Bronchial epithelial cell (primary cell): ENCODE measurements at regions not wholly inside any gene's neighbourhood (a gene's known extent, or its start where the extent isn't known, plus 50 kb on each side); places are given as distances from the start of the nearest gene placed in this dataset.

ENCODE experiments used
- DNase-seq: peaks from one replicate; pipeline ENCODE4 v3.0.0-alpha.2; 2010; ENCODE audit warnings: low read depth
- FAIRE-seq: peaks from 2 replicates; lab custom pipeline; 2011; peaks lifted over from hg19 to GRCh38; lab: Jason Lieb, UNC
- H3K27me3 ChIP-seq: 2 replicates; pipeline ENCODE4 v1.5.1; 2011; ENCODE audit warnings: low read length; ENCODE audit not compliant: control insufficient read depth, insufficient read depth
- H3K36me3 ChIP-seq: 2 replicates; pipeline ENCODE4 v1.5.1; 2011; ENCODE audit warnings: low read length; ENCODE audit not compliant: control insufficient read depth, insufficient read depth
- H3K4me3 ChIP-seq: 2 replicates; pipeline ENCODE4 v1.5.1; 2011; ENCODE audit warnings: mild to moderate bottlenecking, low read depth, low read length, control low read depth
- CTCF ChIP-seq: IDR thresholded peaks from 2 replicates; pipeline ENCODE4 v1.5.1; 2011; ENCODE audit warnings: mild to moderate bottlenecking, moderate library complexity, low read length, control low read depth, inconsistent platforms; ENCODE audit not compliant: insufficient read depth, severe bottlenecking

- Histone ChIP-seq H3K4me3 (no peak overlapping the region), H3K36me3 (no peaks in the 10 kb centered on the region), H3K27me3 (no peaks in the 10 kb centered on the region)
- TF ChIP-seq CTCF = no peak
- DNase-seq = peak; percentile 81
- no peak for FAIRE-seq
These were observed 428.3 kb downstream of the DNAH5 start for GRCh38 chr5:13516195-13516594.

DNA sequence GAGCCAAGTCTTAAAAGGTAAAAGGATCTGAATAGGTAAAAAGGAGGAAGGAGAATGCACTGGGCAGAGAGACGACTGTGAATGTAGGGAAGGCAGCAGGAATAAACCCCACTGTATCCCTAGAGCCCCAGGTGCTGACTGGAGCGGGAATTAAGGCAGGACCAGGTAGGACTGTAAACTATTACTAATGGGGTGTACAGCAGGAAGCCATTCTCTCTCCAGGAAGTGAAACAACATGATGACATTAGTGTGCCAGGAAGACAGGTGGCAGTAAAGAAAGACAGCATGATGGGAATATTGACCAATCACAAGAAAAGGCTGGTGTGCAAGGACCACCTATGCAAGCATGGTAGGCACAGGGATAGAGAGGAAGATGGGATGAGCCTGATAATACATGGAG lies 433.0 kb downstream of the DNAH5 start:
- Histone ChIP-seq H3K36me3 (no peaks in the 10 kb centered on the region), H3K4me3 (no peak overlapping the region), H3K27me3 (no peaks in the 10 kb centered on the region)
- FAIRE-seq (no peak), DNase-seq (peak; percentile 59)
- peak; percentile 15 for TF ChIP-seq CTCF

DNA sequence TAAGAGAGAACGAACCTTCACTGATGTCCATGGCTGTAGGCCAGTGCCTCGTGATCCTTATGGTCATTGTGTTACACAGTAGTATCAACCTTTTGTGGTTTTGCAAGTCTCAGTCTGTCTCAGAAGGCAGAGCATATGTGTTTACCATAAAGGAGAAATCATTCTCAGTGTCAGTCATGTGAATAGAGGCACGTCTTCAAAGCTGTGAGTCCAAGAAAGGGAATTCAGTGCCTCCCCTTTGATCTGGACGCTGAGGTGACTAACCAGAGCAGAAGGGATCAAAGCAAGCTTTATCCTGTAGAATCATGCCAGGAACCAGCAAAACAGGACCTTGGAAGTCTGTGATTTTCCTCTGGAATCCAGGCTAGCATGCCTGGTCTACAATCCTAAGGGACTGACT lies 433.9 kb downstream of the DNAH5 start:
- no peak for TF ChIP-seq CTCF
- no peaks in the 10 kb centered on the region for H3K36me3 ChIP-seq
- no peak overlapping the region for H3K4me3 ChIP-seq
- FAIRE-seq (peak; percentile 93), DNase-seq (peak; percentile 99)
- H3K27me3 ChIP-seq = no peaks in the 10 kb centered on the region

DNA sequence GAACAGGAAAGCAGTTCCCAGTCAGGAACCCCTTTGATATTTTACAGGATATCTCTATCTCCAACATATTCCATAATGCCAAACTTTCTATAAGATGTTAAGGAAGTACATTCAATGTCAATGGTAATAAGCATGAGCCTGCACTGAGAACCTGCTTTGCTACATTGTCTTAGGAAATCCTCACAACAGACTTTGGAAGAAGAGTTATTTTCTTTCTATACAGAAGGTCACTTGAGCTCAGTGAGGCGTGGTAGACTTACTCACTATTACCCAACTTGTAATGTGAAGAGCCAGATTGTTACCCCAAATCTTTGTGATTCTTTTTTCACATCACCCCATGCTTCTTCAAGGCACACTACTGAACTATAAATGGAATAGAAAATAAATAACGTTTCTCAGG lies 435.9 kb downstream of the DNAH5 start:
- Histone ChIP-seq H3K27me3 (no peaks in the 10 kb centered on the region), H3K4me3 (no peak overlapping the region), H3K36me3 (no peaks in the 10 kb centered on the region)
- DNase-seq (peak; percentile 65), FAIRE-seq (no peak)
- no peak for TF ChIP-seq CTCF

DNA sequence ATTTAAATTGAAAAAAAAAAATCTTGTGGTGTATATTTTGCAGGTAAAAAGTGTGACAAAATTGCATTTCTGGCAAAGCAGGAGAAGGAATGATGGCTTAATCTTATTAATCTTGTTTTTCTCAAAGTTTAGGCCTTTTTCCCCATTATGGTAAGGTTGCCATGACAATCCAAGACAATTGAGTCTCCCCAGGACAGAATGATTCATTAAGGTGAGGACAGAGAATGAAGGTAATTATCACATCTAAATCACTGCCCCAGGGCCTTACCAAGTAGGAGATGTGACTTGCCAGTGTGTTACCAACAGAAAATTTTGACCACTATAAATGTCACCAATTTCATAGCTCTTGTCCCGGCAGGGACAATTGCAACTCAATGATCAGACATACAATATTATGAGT lies 439.2 kb downstream of the DNAH5 start:
- H3K4me3 ChIP-seq = no peak overlapping the region
- TF ChIP-seq CTCF = no peak
- H3K27me3 ChIP-seq = no peaks in the 10 kb centered on the region
- H3K36me3 ChIP-seq = no peaks in the 10 kb centered on the region
- DNase-seq = peak; percentile 15
- no peak for FAIRE-seq

GRCh38 chr5:13503017-13503416 lies 441.5 kb downstream of the DNAH5 start:
- no peaks in the 10 kb centered on the region for H3K36me3 ChIP-seq
- FAIRE-seq (no peak), DNase-seq (peak; percentile 39)
- no peak overlapping the region for H3K4me3 ChIP-seq
- no peak for TF ChIP-seq CTCF
- no peaks in the 10 kb centered on the region for H3K27me3 ChIP-seq
